ENCODE measurements at regions not wholly inside any gene's neighbourhood (a gene's known extent, or its start where the extent isn't known, plus 50 kb on each side); places are given as distances from the start of the nearest gene placed in this dataset.
"Not testable (repeated sequence)": the region's sequence is repeated elsewhere in the genome, so short reads cannot be mapped to it uniquely, and the experiment has no call there.

DNA sequence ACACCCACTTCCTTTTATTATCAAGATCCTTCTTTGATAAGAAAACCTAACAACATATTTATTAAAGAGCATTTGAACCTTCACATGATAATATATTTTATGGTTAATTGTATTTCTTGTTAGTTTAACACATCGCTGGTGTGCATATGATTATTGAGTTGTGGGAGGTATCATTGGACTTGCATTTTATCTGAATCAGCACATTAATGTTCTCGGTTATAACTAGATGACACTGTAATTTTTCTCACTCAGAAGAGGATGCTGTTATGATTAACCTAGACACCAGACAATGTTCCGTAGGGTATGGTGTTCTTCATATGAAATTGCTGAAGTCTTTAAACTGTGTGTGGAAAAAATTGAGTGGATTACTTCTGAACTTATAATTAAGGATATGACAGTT is 1188.3 kb upstream of the EPHA6 start:
- DNase-seq (ENCODE audit: low read depth, low spot score), result no peak

DNA sequence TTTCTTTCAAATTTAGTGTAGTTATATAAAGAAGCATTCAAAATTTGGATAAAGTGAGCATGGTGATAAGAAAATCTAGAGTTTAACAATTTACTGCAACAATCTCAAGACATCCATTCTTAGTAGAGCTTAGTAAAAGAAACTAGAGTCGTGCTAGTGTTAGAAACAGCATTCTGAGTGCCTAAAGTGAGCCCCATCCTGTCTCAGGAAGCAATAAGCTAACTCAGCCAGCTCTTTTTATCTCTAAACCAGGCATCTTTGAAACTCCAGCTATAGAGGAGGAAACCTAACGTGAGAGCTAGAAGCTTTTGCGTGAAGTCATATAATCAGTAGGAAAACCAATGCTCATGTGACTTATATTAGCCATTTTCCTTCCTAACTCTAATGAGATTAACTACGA is 1187.1 kb upstream of the EPHA6 start:
- DNase-seq (ENCODE audit: low read depth, low spot score), result no peak

GRCh38 chr3:95627697-95628096 is 1186.7 kb upstream of the EPHA6 start:
- DNase-seq (ENCODE audit: low read depth, low spot score), result no peak

DNA sequence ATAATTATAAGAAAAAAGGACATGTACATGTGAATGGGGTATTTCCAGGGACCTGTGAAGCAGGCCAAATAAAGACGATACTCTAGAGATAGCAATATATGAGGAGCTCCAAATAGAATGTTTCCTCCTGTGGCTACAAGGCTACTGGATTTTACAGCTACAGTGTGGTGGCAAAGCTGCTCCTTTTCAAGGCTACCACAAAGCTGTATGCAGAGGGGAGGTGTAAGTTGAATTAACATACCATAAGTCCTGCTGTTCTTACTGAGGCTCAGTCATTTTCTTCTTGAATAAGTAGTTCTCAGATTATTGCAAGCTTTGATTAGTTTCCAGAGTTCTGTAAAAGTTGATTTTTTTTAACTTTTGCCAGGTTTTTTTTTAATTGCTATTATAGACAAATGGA is 1184.6 kb upstream of the EPHA6 start:
- no peak for DNase-seq (ENCODE audit: low read depth, low spot score)

- no peak for DNase-seq (ENCODE audit: low read depth, low spot score)
Observed at GRCh38 chr3:95645291-95645690, 1169.1 kb upstream of the EPHA6 start.

GRCh38 chr3:95654570-95655362 is 1159.6 kb upstream of the EPHA6 start:
- DNase-seq (ENCODE audit: low read depth, low spot score), result no peak

DNA sequence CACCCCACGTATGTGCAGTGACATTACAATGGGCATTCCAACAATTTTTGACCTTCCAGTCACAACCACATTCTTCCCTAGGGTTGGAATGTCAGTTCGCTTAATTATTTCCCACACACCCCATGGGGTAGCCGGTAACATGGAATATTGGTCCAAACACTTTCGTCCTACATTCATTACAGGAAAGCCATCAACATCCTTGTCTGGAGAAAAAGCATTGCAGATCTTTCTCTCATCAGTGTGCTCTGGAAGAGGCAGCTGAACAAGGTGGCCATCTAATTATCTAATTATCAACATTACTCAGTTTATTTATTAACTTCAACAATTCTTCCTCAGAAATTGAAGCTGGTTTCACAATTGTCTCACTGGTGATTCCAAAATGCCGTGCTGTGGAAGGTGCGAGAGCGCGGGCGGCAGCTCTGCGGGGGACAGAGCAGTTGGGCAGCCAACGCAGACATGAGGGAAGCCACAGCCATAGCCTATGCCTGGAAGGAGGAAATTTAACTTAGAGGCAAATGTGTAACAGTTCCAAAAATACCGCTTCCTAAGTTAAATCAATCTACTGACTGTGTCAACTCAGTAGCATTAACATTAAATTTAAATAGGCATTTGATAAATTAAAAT is 1158.9 kb upstream of the EPHA6 start:
- no peak for DNase-seq (ENCODE audit: low read depth, low spot score)

GRCh38 chr3:95670765-95671164 is 1143.6 kb upstream of the EPHA6 start:
- DNase-seq (ENCODE audit: low read depth, low spot score), result no peak

DNA sequence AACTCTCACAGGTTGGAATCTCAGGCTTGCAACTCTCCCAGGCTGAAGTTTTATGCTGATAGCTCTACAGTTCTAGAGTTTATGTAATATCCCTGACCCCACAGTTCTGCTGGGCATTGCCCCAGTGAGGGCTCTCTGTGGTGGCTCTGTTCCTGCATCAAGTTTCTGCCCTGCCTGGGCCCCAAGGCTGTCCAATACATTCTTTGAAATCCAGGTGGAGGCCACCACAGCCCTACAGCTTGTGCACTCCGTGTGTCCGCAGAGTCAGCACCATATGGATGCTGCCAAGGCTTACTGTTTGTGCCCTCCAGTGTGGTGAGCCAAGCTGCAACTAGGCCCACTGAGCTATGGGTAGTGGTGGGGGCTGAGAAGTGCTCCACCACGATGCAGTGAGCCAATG is 1141.2 kb upstream of the EPHA6 start:
- no peak for DNase-seq (ENCODE audit: low read depth, low spot score)

- no peak for DNase-seq (ENCODE audit: low read depth, low spot score)
Observed at GRCh38 chr3:95705786-95706418, 1108.5 kb upstream of the EPHA6 start.

GRCh38 chr3:95707268-95707667 is 1107.1 kb upstream of the EPHA6 start:
- DNase-seq (ENCODE audit: low read depth, low spot score), result no peak

DNA sequence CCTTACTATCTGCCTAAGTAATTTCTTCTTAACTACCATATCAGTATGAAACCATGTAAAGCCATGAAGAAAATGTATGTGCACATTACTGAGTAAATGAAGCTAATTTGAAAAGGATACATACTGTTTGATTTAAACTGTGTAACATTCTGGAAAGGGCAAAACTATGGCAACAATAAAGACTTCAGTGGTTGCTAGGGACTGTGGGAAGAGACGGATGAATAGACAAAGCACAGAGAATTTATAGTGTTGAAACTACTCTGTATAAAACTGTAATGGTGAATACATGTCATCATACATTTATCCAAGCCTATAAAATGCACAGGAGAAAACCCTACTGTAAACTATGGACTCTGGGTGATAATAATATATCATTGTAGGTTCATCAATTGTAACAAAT is 1103.7 kb upstream of the EPHA6 start:
- DNase-seq (ENCODE audit: low read depth, low spot score), result no peak

DNA sequence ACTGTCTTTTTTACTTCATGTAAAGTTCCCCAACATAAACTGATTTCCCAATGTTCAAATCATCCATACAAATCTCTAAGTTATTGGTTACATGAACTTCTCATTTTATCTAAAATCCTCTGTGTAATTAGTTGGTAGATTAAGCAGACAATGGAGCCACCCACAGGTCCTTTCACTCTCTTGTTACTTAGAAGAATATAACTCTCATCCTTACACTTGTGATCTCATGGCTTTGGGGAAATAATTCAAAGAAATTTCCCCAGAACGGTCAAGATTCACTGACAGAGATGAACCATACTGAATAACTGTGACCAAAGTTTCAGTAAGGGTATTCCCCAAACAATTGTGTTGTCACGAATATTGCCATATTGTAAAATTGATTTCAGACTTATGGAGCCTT is 1102.6 kb upstream of the EPHA6 start:
- no peak for DNase-seq (ENCODE audit: low read depth, low spot score)

DNA sequence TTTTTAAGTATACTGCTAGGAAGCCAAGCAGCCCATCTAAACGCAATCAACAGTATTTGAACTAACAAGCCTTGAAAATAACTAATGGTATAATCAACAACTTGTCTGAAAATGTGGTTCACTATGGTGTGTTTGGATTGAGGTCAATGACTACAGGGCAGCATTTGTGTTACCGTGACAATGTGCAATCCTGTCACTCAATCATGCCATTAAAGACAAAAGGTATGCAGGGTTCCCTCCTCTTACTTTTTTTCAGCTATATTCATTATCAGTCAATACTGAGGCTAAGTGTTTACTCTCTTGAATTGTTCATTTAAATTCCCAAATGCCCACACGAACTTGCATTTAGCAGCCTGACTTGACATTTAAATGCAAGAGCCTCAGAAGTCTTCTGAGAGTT is 1099.3 kb upstream of the EPHA6 start:
- DNase-seq (ENCODE audit: low read depth, low spot score), result no peak

- no peak for DNase-seq (ENCODE audit: low read depth, low spot score)
Observed at GRCh38 chr3:95717048-95717447, 1097.3 kb upstream of the EPHA6 start.

GRCh38 chr3:95718168-95718567 is 1096.2 kb upstream of the EPHA6 start:
- no peak for DNase-seq (ENCODE audit: low read depth, low spot score)

GRCh38 chr3:95719481-95719880 is 1094.9 kb upstream of the EPHA6 start:
- DNase-seq (ENCODE audit: low read depth, low spot score), result no peak

GRCh38 chr3:95721938-95722337 is 1092.5 kb upstream of the EPHA6 start:
- DNase-seq (ENCODE audit: low read depth, low spot score), result no peak

- no peak for DNase-seq (ENCODE audit: low read depth, low spot score)
Observed at GRCh38 chr3:95725770-95726169, 1088.6 kb upstream of the EPHA6 start.

DNA sequence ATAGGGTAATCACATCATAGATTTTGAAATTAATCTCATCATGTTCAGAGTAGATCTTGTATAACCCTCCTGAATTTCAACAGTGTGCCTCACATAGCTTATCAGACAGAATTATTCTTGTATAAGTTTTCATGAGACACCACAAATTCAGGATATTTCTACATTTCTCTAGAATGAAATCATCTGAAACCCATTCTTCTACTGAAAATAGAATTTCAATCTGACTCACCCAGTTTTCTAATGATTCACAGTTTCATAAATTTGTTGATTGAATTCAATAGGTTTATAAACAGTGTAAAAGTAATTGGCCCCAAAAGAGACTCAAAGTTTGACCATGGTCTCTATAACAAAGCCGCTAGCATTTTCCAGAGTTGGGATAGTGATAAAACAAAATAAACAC is 1082.6 kb upstream of the EPHA6 start:
- DNase-seq (ENCODE audit: low read depth, low spot score), result no peak

DNA sequence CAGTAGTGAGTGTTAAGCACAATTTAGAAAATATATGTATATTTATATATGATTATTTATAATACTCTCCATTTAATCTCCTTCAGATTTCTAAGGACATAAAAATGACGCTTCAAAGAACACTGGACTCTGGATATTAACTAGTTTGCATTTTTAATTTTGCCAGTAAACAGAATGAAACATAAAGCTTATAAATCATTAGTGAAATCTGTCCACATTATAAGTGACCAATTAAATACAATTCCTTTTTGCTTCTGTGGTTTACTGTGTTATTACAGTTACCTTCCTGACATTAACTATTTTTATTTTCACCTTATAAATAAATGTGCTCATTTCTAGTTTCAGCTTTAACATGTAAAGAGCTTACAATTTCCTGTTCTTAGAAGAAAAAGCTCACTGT is 1081.1 kb upstream of the EPHA6 start:
- DNase-seq (ENCODE audit: low read depth, low spot score), result no peak

GRCh38 chr3:95738045-95738444 is 1076.3 kb upstream of the EPHA6 start:
- no peak for DNase-seq (ENCODE audit: low read depth, low spot score)

- not testable (repeated sequence) for DNase-seq (ENCODE audit: low read depth, low spot score)
Observed at GRCh38 chr3:95744896-95745295, 1069.5 kb upstream of the EPHA6 start.
